Globus pallidus (tissue), 1 donor: ENCODE measurements at regions not wholly inside any gene's neighbourhood (a gene's known extent, or its start where the extent isn't known, plus 50 kb on each side); places are given as distances from the start of the nearest gene placed in this dataset.
A peak's percentile ranks its signal among the peaks of the same experiment; 100 is the strongest.

Experiments used
- DNase-seq: peaks from one replicate; pipeline ENCODE4 v3.0.0-alpha.2; 2015; ENCODE audit warnings: low spot score

GRCh38 chr7:131897790-131898165 lies 341.4 kb upstream of the PODXL start:
- no peak for DNase-seq

- DNase-seq: no peak
Measured at GRCh38 chr7:131897016-131897789, 340.8 kb upstream of the PODXL start.

DNA sequence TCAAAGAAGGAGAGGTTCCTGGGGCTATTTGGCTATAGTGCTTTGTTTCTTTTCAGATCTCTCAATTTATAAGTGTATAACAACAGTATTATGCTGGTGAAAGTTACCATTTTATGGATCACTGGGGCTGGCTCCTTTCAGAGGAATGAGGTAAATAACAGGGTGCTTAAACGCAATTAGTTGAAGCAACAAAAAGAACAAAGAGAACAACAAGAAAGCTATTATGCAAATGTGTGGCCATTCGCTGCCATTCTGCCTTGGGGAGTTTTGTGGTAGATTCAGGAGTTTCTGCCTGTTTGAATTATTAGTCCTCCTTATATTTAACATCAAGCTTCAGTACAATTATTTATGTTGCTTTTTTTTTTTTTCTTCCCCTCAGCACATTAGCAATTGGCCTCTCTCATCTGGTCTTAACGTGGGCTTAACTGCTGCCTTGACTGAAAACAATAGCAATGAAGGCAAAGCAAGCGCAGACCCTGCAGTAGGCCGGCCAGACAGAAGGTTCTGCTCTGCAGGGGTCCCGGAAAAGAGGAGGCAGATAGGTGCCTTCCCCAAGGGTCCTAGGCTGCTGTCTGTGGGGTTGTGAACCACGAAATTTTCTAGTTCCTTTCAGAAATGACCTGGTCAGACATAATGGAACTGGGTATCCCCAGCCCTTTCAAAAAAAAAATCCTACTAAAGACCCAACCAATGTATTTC lies 339.9 kb upstream of the PODXL start:
- no peak for DNase-seq

DNA sequence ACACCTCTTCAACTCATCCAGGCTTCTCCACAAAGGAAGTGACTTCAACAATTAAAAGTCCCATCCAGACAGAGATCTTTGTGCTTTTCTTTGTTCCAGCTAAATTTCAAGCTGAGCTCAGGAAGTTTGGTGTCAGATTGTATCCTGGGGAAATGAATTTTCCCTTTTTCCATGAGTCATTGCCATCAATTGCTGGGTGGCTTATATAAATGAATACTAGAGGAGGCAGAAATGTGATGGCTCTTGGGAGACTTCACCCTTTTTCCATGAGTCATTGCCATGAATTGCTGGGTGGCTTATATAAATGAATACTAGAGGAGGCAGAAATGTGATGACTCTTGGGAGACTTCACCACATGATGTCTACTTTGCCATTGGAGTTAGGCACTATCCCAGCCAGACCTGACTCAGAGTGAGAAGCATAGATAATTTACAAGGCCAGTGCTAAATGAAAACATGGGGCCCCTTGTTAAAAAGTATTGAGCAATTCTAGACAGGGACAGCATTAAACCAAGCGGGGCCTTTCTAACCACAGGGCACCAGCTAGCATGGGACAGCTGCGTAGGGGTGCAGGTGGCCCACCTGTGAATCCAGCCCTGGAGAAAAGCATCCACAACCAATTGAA lies 339.2 kb upstream of the PODXL start:
- DNase-seq: no peak

GRCh38 chr7:131893631-131894340 lies 337.4 kb upstream of the PODXL start:
- no peak for DNase-seq

- DNase-seq: peak; percentile 48
Measured at GRCh38 chr7:131890176-131890575, 333.7 kb upstream of the PODXL start.

- DNase-seq: no peak
Measured at GRCh38 chr7:131889572-131890150, 333.2 kb upstream of the PODXL start.

- DNase-seq: no peak
Measured at GRCh38 chr7:131883769-131884168, 327.3 kb upstream of the PODXL start.

GRCh38 chr7:131883196-131883595 lies 326.8 kb upstream of the PODXL start:
- no peak for DNase-seq

- DNase-seq: no peak
Measured at GRCh38 chr7:131882321-131882720, 325.9 kb upstream of the PODXL start.

DNA sequence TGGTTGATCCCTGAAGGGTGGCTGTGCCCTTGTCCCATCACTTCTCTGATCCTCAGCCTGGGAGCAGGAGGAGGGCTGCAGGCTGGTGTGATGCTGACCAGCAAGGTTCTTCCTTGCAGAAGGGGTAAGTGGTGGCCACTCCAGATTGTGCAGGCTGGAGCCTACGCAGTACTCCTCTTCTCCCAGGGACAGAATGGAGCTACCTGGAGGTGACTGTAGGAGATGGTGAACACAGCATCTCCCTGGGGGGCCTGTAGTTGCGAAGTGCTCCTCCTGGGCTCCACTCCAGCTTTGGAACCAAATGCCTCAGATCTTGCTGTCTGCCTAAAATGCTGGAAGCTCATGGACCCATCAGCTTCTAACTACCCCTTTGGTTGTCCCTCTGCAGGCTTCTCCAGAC lies 323.6 kb upstream of the PODXL start:
- DNase-seq: no peak

DNA sequence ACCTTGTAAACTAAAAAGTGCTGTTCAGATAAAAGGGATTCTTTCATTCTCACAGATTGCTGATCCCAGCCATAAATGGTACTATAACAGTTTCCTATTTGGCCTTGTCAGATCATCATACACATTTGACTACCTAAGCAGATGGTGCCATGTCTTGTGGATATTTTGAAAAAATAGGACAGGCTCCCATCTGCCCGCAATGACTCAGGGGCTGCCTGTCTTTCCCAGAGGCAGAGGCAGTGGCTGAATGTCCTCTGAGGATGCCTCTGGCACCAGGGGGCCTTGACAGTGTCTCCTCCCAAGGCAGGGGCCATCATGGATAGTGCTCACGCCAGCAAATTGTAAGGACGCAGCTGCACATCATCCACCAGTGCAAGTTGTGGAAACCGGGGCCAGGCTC lies 323.0 kb upstream of the PODXL start:
- DNase-seq: no peak

- no peak for DNase-seq
Measured at GRCh38 chr7:131878777-131879176, 322.3 kb upstream of the PODXL start.

- DNase-seq: no peak
Measured at GRCh38 chr7:131873581-131873980, 317.2 kb upstream of the PODXL start.

- DNase-seq: no peak
Measured at GRCh38 chr7:131869986-131870385, 313.6 kb upstream of the PODXL start.

GRCh38 chr7:131869169-131869844 lies 312.9 kb upstream of the PODXL start:
- DNase-seq: no peak

GRCh38 chr7:131867461-131867860 lies 311.0 kb upstream of the PODXL start:
- DNase-seq: no peak

GRCh38 chr7:131865911-131866310 lies 309.5 kb upstream of the PODXL start:
- DNase-seq: no peak

GRCh38 chr7:131861620-131862346 lies 305.4 kb upstream of the PODXL start:
- no peak for DNase-seq

DNA sequence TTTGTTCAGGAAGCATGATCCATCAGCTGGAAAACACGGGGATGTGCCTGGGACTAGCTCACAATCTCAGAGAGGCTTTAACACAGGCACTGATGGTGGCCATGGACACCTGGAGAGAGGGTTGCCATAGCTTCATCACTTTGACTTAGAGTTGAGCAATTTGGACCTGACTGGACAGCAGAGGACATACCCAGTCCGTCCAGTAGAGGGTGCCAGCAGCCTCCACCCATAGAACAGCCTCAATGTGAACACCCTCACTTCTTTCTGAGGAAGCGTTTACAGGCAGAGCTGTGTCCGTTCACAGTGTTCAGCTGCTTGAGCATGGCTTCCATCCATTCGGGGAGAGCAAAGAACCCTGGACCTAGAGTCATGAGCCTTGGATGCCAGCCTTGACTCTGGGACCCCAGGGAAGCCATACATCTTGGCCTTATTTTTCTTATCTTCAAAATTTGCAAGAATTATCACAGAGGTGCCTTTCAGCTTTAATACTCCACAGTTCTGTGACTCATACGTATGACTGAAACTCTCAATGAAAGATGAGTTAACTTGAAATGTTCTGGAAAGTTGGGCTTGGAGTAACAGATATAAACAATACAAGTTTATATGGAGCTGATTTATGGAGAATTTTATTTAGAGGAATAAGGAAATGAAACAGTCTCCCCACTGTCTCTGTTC lies 302.9 kb upstream of the PODXL start:
- peak; percentile 61 for DNase-seq
